ENCODE measurements at regions not wholly inside any gene's neighbourhood (a gene's known extent, or its start where the extent isn't known, plus 50 kb on each side); places are given as distances from the start of the nearest gene placed in this dataset.

- H3K9me3 ChIP-seq (ENCODE audit: control insufficient read depth, insufficient read depth, low read length): no peaks in the 10 kb centered on the region
- no peak overlapping the region for H3K27ac ChIP-seq (ENCODE audit: low read depth, low read length)
- no peak overlapping the region for H3K4me3 ChIP-seq (ENCODE audit: low read depth, low read length)
- DNase-seq (ENCODE audit: low read depth, low spot score): no peak
- CTCF ChIA-PET: interaction anchor here (0.8 kb wide), 1 partner anchor 10 kb away, joined by 3 read pairs; no protein-coding TSS in a partner anchor
- TF ChIP-seq CTCF (IDR thresholded peaks at IDR 0.05; ENCODE audit: low read depth, low read length): no peak
- no peaks in the 10 kb centered on the region for H3K27me3 ChIP-seq (ENCODE audit: control insufficient read depth, insufficient read depth, low read length)
- POLR2A ChIA-PET: no interaction called here
Observed at GRCh38 chr2:234267534-234267933, 217.0 kb downstream of the SPP2 start.

- CTCF ChIA-PET: interaction anchor here (0.8 kb wide), 1 partner anchor 10 kb away, joined by 3 read pairs; no protein-coding TSS in a partner anchor
- no peak for TF ChIP-seq CTCF (IDR thresholded peaks at IDR 0.05; ENCODE audit: low read depth, low read length)
- DNase-seq (ENCODE audit: low read depth, low spot score): no peak
- Histone ChIP-seq H3K4me3 (ENCODE audit: low read depth, low read length) (no peak overlapping the region), H3K27me3 (ENCODE audit: control insufficient read depth, insufficient read depth, low read length) (no peaks in the 10 kb centered on the region), H3K27ac (ENCODE audit: low read depth, low read length) (no peak overlapping the region), H3K9me3 (ENCODE audit: control insufficient read depth, insufficient read depth, low read length) (no peaks in the 10 kb centered on the region)
- POLR2A ChIA-PET: no interaction called here
Observed at GRCh38 chr2:234266952-234267351, 216.4 kb downstream of the SPP2 start.

- CTCF ChIA-PET: no interaction called here
- POLR2A ChIA-PET: no interaction called here
- Histone ChIP-seq H3K27ac (ENCODE audit: low read depth, low read length) (no peak overlapping the region), H3K9me3 (ENCODE audit: control insufficient read depth, insufficient read depth, low read length) (no peaks in the 10 kb centered on the region), H3K27me3 (ENCODE audit: control insufficient read depth, insufficient read depth, low read length) (no peaks in the 10 kb centered on the region), H3K4me3 (ENCODE audit: low read depth, low read length) (no peak overlapping the region)
- no peak for DNase-seq (ENCODE audit: low read depth, low spot score)
- no peak for TF ChIP-seq CTCF (IDR thresholded peaks at IDR 0.05; ENCODE audit: low read depth, low read length)
Observed at GRCh38 chr2:234265206-234265605, 214.7 kb downstream of the SPP2 start.

GRCh38 chr2:234261736-234262135, 211.2 kb downstream of the SPP2 start:
- ChIA-PET POLR2A (no interaction called here), CTCF (no interaction called here)
- TF ChIP-seq CTCF (IDR thresholded peaks at IDR 0.05; ENCODE audit: low read depth, low read length): no peak
- no peak for DNase-seq (ENCODE audit: low read depth, low spot score)
- H3K27ac ChIP-seq (ENCODE audit: low read depth, low read length): no peak overlapping the region
- H3K27me3 ChIP-seq (ENCODE audit: control insufficient read depth, insufficient read depth, low read length): no peaks in the 10 kb centered on the region
- H3K4me3 ChIP-seq (ENCODE audit: low read depth, low read length): no peak overlapping the region
- H3K9me3 ChIP-seq (ENCODE audit: control insufficient read depth, insufficient read depth, low read length): no peaks in the 10 kb centered on the region

- no peak for TF ChIP-seq CTCF (IDR thresholded peaks at IDR 0.05; ENCODE audit: low read depth, low read length)
- no peak for DNase-seq (ENCODE audit: low read depth, low spot score)
- Histone ChIP-seq H3K9me3 (ENCODE audit: control insufficient read depth, insufficient read depth, low read length) (no peaks in the 10 kb centered on the region), H3K27me3 (ENCODE audit: control insufficient read depth, insufficient read depth, low read length) (no peaks in the 10 kb centered on the region), H3K27ac (ENCODE audit: low read depth, low read length) (no peak overlapping the region), H3K4me3 (ENCODE audit: low read depth, low read length) (no peak overlapping the region)
- POLR2A ChIA-PET: no interaction called here
- CTCF ChIA-PET: interaction anchor here (1.0 kb wide), 1 partner anchor 30 kb away, joined by 3 read pairs; no protein-coding TSS in a partner anchor
Observed at GRCh38 chr2:234259440-234259839, 208.9 kb downstream of the SPP2 start.
